H9 (cell line): ENCODE measurements at regions not wholly inside any gene's neighbourhood (a gene's known extent, or its start where the extent isn't known, plus 50 kb on each side); places are given as distances from the start of the nearest gene placed in this dataset.

Experiments
- DNase-seq: peaks from one replicate; pipeline ENCODE4 v3.0.0-alpha.2; 2017
- H2AFZ ChIP-seq: one replicate; pipeline ENCODE4 v1.6.1; 2013; ENCODE audit warnings: mild to moderate bottlenecking, low read length, control low read depth, moderate library complexity
- H2AK5ac ChIP-seq: 2 replicates; pipeline ENCODE4 v1.6.1; 2013; ENCODE audit warnings: low read length, control low read depth, mixed read lengths; ENCODE audit not compliant: insufficient read length
- H2BK120ac ChIP-seq: one replicate; pipeline ENCODE4 v1.6.1; 2013; ENCODE audit warnings: low read depth, mild to moderate bottlenecking, low read length, control low read depth, inconsistent platforms; ENCODE audit not compliant: poor library complexity, severe bottlenecking
- H2BK12ac ChIP-seq: 2 replicates; pipeline ENCODE4 v1.6.1; 2013; ENCODE audit warnings: low read length, control low read depth, mixed read lengths, low read depth; ENCODE audit not compliant: insufficient read length
- H2BK15ac ChIP-seq: 2 replicates; pipeline ENCODE4 v1.6.1; 2013; ENCODE audit warnings: low read depth, low read length, control low read depth
- H2BK20ac ChIP-seq: one replicate; pipeline ENCODE4 v1.6.1; 2013; ENCODE audit warnings: low read depth, mild to moderate bottlenecking, low read length, control low read depth, inconsistent platforms; ENCODE audit not compliant: poor library complexity, severe bottlenecking
- H2BK5ac ChIP-seq: 2 replicates; pipeline ENCODE4 v1.6.1; 2013; ENCODE audit warnings: low read length, control low read depth, mixed read lengths; ENCODE audit not compliant: insufficient read length
- H3K14ac ChIP-seq: 2 replicates; pipeline ENCODE4 v1.6.1; 2013; ENCODE audit warnings: low read length, control low read depth; ENCODE audit not compliant: insufficient read depth
- H3K18ac ChIP-seq: 2 replicates; pipeline ENCODE4 v1.6.1; 2013; ENCODE audit warnings: low read depth, mild to moderate bottlenecking, mixed read lengths, low read length, control low read depth; ENCODE audit not compliant: insufficient read length
- H3K23ac ChIP-seq: 2 replicates; pipeline ENCODE4 v1.6.1; 2013; ENCODE audit warnings: low read length, control low read depth, mixed read lengths, low read depth; ENCODE audit not compliant: insufficient read length
- H3K23me2 ChIP-seq: 2 replicates; pipeline ENCODE4 v1.6.1; 2013; ENCODE audit warnings: low read depth, mild to moderate bottlenecking, mixed read lengths, low read length, control low read depth; ENCODE audit not compliant: insufficient read length, poor library complexity, severe bottlenecking
- H3K27ac ChIP-seq: 2 replicates; pipeline ENCODE4 v1.5.1; 2013; ENCODE audit warnings: low read length, control low read depth, mixed read lengths, low read depth; ENCODE audit not compliant: insufficient read length
- H3K27me3 ChIP-seq: 2 replicates; pipeline ENCODE4 v1.6.1; 2013; ENCODE audit warnings: low read length, control low read depth, inconsistent platforms; ENCODE audit not compliant: insufficient read depth
- H3K4ac ChIP-seq: 2 replicates; pipeline ENCODE4 v1.6.1; 2013; ENCODE audit warnings: low read depth, mild to moderate bottlenecking, control low read depth, inconsistent platforms, low read length, moderate library complexity
- H3K4me1 ChIP-seq: 2 replicates; pipeline ENCODE4 v1.6.1; 2013; ENCODE audit warnings: low read length, control low read depth, inconsistent platforms; ENCODE audit not compliant: insufficient read depth
- H3K4me2 ChIP-seq: 2 replicates; pipeline ENCODE4 v1.6.1; 2013; ENCODE audit warnings: low read length, control low read depth, mixed read lengths; ENCODE audit not compliant: insufficient read length, insufficient read depth
- H3K56ac ChIP-seq: 2 replicates; pipeline ENCODE4 v1.6.1; 2013; ENCODE audit warnings: low read depth, mild to moderate bottlenecking, mixed read lengths, low read length, control low read depth; ENCODE audit not compliant: insufficient read length
- H3K79me1 ChIP-seq: 2 replicates; pipeline ENCODE4 v1.6.1; 2013; ENCODE audit warnings: low read depth, mild to moderate bottlenecking, moderate library complexity, low read length, control low read depth, inconsistent platforms; ENCODE audit not compliant: insufficient read depth, poor library complexity, severe bottlenecking
- H3K79me2 ChIP-seq: 2 replicates; pipeline ENCODE4 v1.6.1; 2013; ENCODE audit warnings: low read length, control low read depth, inconsistent platforms; ENCODE audit not compliant: insufficient read depth
- H3K9ac ChIP-seq: 2 replicates; pipeline ENCODE4 v1.6.1; 2013; ENCODE audit warnings: low read length, control low read depth, mixed read lengths; ENCODE audit not compliant: insufficient read length; ENCODE audit errors: extremely low read depth
- H3K9me3 ChIP-seq: one replicate; pipeline ENCODE4 v1.6.1; 2013; ENCODE audit warnings: low read depth, low read length, inconsistent platforms; ENCODE audit not compliant: control insufficient read depth
- H3T11ph ChIP-seq: one replicate; pipeline ENCODE4 v1.6.1; 2013; ENCODE audit warnings: mild to moderate bottlenecking, low read length, control low read depth, inconsistent platforms
- H4K20me1 ChIP-seq: one replicate; pipeline ENCODE4 v1.6.1; 2013; ENCODE audit not compliant: control insufficient read depth, insufficient read length, insufficient read depth
- H4K5ac ChIP-seq: 2 replicates; pipeline ENCODE4 v1.6.1; 2013; ENCODE audit warnings: low read depth, mild to moderate bottlenecking, mixed read lengths, low read length, control low read depth; ENCODE audit not compliant: insufficient read length
- H4K8ac ChIP-seq: replicated peaks from 2 replicates; pipeline ENCODE4 v1.6.1; 2013; ENCODE audit warnings: low read length, control low read depth, mixed read lengths, low read depth; ENCODE audit not compliant: insufficient read length
- H4K91ac ChIP-seq: 2 replicates; pipeline ENCODE4 v1.6.1; 2013; ENCODE audit warnings: low read depth, mild to moderate bottlenecking, moderate library complexity, mixed read lengths, low read length, control low read depth; ENCODE audit not compliant: insufficient read length
- H3K27ac Mint-ChIP-seq, 3 experiments: 2 replicates in 2 of 3; 3 replicates in 1 of 3; pipeline ENCODE4 v1.8.0; 2020 to 2021; ENCODE audit warnings: mixed read lengths in 3 of 3, mild to moderate bottlenecking in 1 of 3, moderate library complexity in 1 of 3
- H3K27me3 Mint-ChIP-seq: 2 replicates; pipeline ENCODE4 v1.8.0; 2021; ENCODE audit warnings: low read depth, mild to moderate bottlenecking, moderate library complexity, mixed read lengths
- H3K36me3 Mint-ChIP-seq, 3 experiments: 2 replicates in 2 of 3; 3 replicates in 1 of 3; pipeline ENCODE4 v1.8.0; 2020 to 2021; ENCODE audit warnings: low read depth in 3 of 3, mixed read lengths in 3 of 3; ENCODE audit not compliant: insufficient read depth in 1 of 3
- H3K4me1 Mint-ChIP-seq, 2 experiments: 2 replicates each; pipeline ENCODE4 v1.8.0; 2020; ENCODE audit warnings: mixed read lengths in 2 of 2
- H3K4me3 Mint-ChIP-seq, 2 experiments: 2 replicates in 1 of 2; 3 replicates in 1 of 2; pipeline ENCODE4 v1.8.0; 2020 to 2021; ENCODE audit warnings: mild to moderate bottlenecking in 2 of 2, mixed read lengths in 2 of 2, moderate library complexity in 1 of 2
- H3K9me3 Mint-ChIP-seq, 2 experiments: 2 replicates in 1 of 2; 3 replicates in 1 of 2; pipeline ENCODE4 v1.8.0; 2020; ENCODE audit warnings: mild to moderate bottlenecking in 2 of 2, mixed read lengths in 2 of 2, moderate library complexity in 1 of 2
- CTCF ChIP-seq: fragments of 200-600 bp; sonication (generic); conservative IDR thresholded peaks from 3 replicates; pipeline ENCODE4 v1.8.0; 2021; ENCODE audit warnings: antibody characterized with exemption, mild to moderate bottlenecking
- WGBS: extraction: QIAGEN DNeasy Blood & Tissue Kit; methylation state at CpG from one replicate; pipeline ENCODE4 v1.1.7; 2013; ENCODE audit warnings: missing lambda C conversion rate, low lambda C conversion rate, mixed read lengths; ENCODE audit not compliant: insufficient read length; ENCODE audit errors: extremely low coverage; 5-methylcytosine and 5-hydroxymethylcytosine counted together

- no peak overlapping the region for H3K18ac ChIP-seq
- Mint-ChIP-seq H3K36me3 (no peaks in the 10 kb centered on the region; a peak in 2 of 7 replicates), H3K9me3 (no peaks in the 10 kb centered on the region), H3K4me1 (peaks cover 10 to 11% of the 10 kb centered on the region in 2 experiments), H3K27me3 (no peaks in the 10 kb centered on the region), H3K27ac (peak overlapping the region in 1 of 3 experiments; percentile 44; a peak in 2 of 7 replicates), H3K4me3 (no peak overlapping the region)
- no peak overlapping the region for H3K27ac ChIP-seq
- H4K5ac ChIP-seq, result no peak overlapping the region
- DNase-seq, result no peak
- no peak overlapping the region for H3K14ac ChIP-seq
- H2BK12ac ChIP-seq, result no peak overlapping the region
- no peak overlapping the region for H2BK20ac ChIP-seq
- H3K4me2 ChIP-seq, result no peak overlapping the region
- no peak overlapping the region for H2BK5ac ChIP-seq
- H3K23me2 ChIP-seq, result no peaks in the 10 kb centered on the region
- no peak overlapping the region for H4K91ac ChIP-seq
- no peak overlapping the region for H3T11ph ChIP-seq
- H2AK5ac ChIP-seq, result no peak overlapping the region
- no peaks in the 10 kb centered on the region for H3K9me3 ChIP-seq
- no peak overlapping the region for H3K56ac ChIP-seq
- WGBS, result no CpG with 5 or more reads among the region's 9 CpGs
- no peaks in the 10 kb centered on the region for H3K79me2 ChIP-seq
- no peak overlapping the region for H2AFZ ChIP-seq
- H3K27me3 ChIP-seq, result no peaks in the 10 kb centered on the region
- H3K79me1 ChIP-seq, result no peaks in the 10 kb centered on the region
- no peak overlapping the region for H3K23ac ChIP-seq
- no peak overlapping the region for H4K8ac ChIP-seq
- TF ChIP-seq CTCF, result no peak
- no peak overlapping the region for H2BK120ac ChIP-seq
- no peak overlapping the region for H3K4ac ChIP-seq
- H4K20me1 ChIP-seq, result no peaks in the 10 kb centered on the region
- no peak overlapping the region for H3K9ac ChIP-seq
- no peaks in the 10 kb centered on the region; the same call in 1 of the 2 replicates for H3K4me1 ChIP-seq
- no peak overlapping the region for H2BK15ac ChIP-seq
Observed at GRCh38 chr1:239516579-239516978, 130.2 kb downstream of the CHRM3 start.
